ENCODE measurements at regions not wholly inside any gene's neighbourhood (a gene's known extent, or its start where the extent isn't known, plus 50 kb on each side); places are given as distances from the start of the nearest gene placed in this dataset.

- no peak for DNase-seq
Measured at GRCh38 chr14:101500061-101500460, 61.2 kb upstream of the DIO3 start.

- no peak for DNase-seq
Measured at GRCh38 chr14:101500681-101501080, 60.6 kb upstream of the DIO3 start.

- DNase-seq = no peak
Measured at GRCh38 chr14:101501341-101501740, 60.0 kb upstream of the DIO3 start.

- no peak for DNase-seq
Measured at GRCh38 chr14:101501858-101502615, 59.3 kb upstream of the DIO3 start.

GRCh38 chr14:101502761-101503392 lies 58.4 kb upstream of the DIO3 start:
- DNase-seq = no peak

GRCh38 chr14:101503431-101504095 lies 57.7 kb upstream of the DIO3 start:
- DNase-seq = no peak

GRCh38 chr14:101504096-101504948 lies 57.0 kb upstream of the DIO3 start:
- no peak for DNase-seq

GRCh38 chr14:101505236-101505970 lies 55.9 kb upstream of the DIO3 start:
- no peak for DNase-seq

- DNase-seq = no peak
Measured at GRCh38 chr14:101506211-101506925, 54.9 kb upstream of the DIO3 start.

- no peak for DNase-seq
Measured at GRCh38 chr14:101506926-101507835, 54.1 kb upstream of the DIO3 start.

- DNase-seq = no peak
Measured at GRCh38 chr14:101507836-101508150, 53.5 kb upstream of the DIO3 start.

- DNase-seq = no peak
Measured at GRCh38 chr14:101508196-101508947, 52.9 kb upstream of the DIO3 start.

- DNase-seq = no peak
Measured at GRCh38 chr14:101508948-101509729, 52.2 kb upstream of the DIO3 start.

- DNase-seq = no peak
Measured at GRCh38 chr14:101509730-101510371, 51.4 kb upstream of the DIO3 start.

- DNase-seq = no peak
Measured at GRCh38 chr14:101511199-101511598, 50.1 kb upstream of the DIO3 start.

All from SHP77 treated with DMSO at 0.1 percent for 48 hours (cell line).